NAMALWA (cell line): ENCODE measurements at regions not wholly inside any gene's neighbourhood (a gene's known extent, or its start where the extent isn't known, plus 50 kb on each side); places are given as distances from the start of the nearest gene placed in this dataset.

ENCODE experiments used
- DNase-seq: peaks from one replicate; pipeline ENCODE4 v3.0.0-alpha.2; 2015; ENCODE audit warnings: low spot score

DNA sequence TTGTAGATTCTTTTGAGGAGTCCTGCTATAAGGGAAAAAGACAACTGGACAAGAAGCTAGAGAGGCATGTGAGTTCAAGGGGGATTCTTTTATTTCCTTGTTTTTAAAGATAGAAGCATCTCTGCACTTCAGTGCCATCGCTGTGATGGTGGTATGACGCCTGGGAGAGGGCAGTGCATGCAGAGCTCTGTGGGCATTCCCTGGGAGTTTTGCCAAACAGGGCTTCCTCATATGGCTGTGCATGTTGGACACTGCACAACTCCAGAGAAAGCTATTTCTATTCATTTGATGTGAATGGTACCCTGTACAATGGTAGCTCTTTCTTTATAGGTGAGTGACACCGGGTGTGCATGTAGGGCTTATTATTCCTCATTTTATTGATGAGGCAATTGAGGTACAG lies 599.5 kb upstream of the DPP6 start:
- DNase-seq = no peak

GRCh38 chr7:153454306-153454705 lies 597.9 kb upstream of the DPP6 start:
- no peak for DNase-seq

GRCh38 chr7:153457746-153458145 lies 594.5 kb upstream of the DPP6 start:
- no peak for DNase-seq

DNA sequence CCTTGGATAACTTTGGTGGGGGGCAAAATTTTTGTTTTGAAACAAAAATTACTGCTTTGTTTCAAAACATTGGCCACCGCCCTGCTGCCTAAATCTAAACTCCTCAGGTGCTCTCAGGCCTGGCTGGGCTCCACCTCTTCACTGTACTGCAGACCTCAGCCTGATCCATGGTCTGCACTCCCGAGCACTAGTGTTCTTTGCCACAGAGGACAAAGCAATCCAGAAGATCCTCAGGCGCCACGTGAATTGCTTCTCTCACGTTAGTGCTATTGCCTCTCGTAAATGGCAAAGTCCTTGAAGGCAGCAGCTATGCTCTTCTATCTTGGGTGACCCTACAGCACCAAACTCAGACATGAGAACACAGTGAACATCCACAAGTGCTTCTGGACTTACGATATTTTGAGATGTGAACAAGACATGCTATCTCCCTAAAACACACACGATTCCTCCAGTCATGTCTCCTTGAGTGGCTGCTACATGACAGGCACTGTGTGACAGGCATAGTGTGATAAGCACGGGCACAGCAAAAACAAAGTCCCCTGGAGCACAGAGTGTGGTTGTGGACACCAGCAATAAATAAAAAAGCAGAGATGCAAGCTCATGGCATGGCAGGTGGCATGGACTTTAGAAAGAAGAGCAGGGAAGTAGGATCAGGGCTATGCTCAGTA lies 582.1 kb upstream of the DPP6 start:
- no peak for DNase-seq

GRCh38 chr7:153472516-153472915 lies 579.7 kb upstream of the DPP6 start:
- no peak for DNase-seq

DNA sequence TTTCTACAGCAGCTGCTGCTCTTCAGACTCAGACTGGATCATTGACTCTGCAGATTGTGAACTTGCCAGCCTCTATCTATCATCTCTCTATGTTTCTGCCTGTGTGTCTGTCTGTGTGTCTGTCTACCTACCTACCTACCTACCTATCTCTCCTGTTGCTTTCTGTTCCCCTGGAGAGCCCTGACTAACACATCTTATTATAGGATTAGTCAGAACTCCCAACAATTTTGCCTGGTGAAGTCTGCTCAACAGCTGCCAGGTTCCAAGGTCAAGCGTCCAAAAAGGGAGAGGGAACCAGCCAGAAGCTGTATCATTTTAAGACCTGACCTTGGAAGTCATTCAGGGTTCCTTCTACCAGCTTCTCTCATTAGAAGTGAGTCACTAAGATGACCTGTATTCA lies 579.0 kb upstream of the DPP6 start:
- DNase-seq = no peak

DNA sequence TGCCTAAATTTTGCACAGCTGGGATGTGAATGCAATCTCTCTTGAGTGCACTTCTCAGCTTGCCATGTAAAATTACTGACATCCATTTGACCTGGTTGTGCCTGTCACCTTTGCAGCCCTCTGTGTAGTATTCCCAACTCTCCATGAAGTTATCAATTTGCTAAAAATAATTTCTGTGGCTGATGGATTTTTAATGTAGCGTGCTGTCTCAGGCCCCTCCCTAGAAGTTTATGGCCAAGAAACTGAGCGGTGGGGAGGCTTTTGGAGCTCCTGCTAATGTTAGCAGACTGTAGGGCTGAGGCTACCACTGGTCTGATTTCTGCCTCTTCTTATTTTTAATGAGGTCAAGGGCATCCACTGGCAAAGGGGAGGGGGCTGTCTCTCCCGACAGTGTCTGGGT lies 577.0 kb upstream of the DPP6 start:
- no peak for DNase-seq

GRCh38 chr7:153476166-153476565 lies 576.0 kb upstream of the DPP6 start:
- no peak for DNase-seq

- DNase-seq = no peak
Observed at GRCh38 chr7:153496257-153496656, 555.9 kb upstream of the DPP6 start.

- no peak for DNase-seq
Observed at GRCh38 chr7:153503093-153503492, 549.1 kb upstream of the DPP6 start.

DNA sequence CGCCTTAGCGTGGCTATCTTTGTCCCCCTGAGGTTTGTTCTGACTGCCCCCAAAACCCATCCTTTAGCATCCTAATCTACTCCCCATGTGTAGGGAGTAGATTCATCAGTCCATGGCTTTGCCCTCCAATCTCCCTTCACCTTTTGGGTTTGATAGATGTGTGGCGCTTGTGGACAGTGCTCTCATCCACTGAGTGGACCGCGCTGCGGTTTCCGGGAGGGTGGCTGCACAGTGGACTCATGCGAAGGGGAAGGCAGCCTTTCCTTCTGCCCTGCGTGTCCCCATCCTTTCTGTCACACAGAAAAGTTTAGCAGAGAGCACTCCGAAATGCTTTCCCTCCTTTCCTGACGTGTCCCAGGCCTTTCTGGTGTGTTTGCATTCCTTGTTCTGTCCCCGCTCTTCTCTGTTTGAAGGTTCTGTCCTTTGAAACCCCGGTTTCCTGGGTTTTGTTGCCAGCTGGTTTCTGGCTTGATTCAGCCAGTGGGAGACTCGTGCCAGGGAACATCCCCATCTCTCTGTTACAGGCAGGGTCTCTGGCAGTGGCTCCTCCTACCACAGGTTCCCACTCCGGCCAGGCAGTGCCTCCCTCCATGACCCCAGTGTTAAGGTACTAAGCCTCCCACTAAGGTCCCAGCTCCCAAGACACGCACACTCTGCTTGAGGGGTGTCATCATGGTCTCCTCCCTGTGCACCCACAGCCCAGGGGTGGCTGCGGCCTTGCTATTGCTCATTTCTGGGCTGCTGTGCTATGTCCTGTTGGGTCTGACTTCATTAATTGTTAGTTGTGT lies 547.7 kb upstream of the DPP6 start:
- no peak for DNase-seq

GRCh38 chr7:153507885-153508284 lies 544.3 kb upstream of the DPP6 start:
- DNase-seq = no peak

DNA sequence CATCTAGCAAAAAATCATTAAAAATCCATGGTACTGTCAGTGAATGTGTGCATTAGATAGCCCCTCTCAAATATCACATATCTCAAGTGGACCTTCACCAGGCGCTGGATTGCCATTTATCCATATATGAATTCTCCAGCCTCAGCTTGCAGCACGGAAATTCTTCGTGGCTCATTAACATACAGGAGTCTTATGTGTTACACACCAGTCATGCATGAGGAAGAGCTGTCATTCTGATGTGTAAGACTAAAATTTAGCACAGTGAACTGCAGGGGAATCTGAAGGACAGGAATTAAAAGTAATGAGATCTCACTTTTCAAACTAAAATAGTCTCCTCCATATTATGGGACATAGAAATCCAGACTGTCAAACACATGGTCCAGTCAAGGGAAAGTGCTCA lies 542.4 kb upstream of the DPP6 start:
- no peak for DNase-seq

GRCh38 chr7:153510674-153511073 lies 541.5 kb upstream of the DPP6 start:
- no peak for DNase-seq

GRCh38 chr7:153514032-153514431 lies 538.2 kb upstream of the DPP6 start:
- DNase-seq = no peak

DNA sequence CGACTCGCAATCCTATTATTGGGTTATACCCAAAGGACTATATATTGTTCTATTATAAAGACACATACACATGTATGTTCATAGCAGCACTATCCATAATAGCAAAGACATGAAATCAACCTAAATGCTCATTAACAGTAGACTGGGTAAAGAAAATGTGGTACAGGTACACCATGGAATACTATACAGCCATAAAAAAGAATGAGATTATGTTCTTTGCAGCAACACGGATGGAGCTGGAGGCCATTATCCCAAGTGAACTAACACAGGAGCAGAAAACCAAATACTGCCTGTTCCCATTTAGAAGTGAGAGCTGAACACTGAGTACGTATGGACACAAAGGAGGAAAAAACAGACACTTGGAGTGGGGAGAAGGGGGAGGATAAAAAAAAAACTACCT lies 536.8 kb upstream of the DPP6 start:
- no peak for DNase-seq

DNA sequence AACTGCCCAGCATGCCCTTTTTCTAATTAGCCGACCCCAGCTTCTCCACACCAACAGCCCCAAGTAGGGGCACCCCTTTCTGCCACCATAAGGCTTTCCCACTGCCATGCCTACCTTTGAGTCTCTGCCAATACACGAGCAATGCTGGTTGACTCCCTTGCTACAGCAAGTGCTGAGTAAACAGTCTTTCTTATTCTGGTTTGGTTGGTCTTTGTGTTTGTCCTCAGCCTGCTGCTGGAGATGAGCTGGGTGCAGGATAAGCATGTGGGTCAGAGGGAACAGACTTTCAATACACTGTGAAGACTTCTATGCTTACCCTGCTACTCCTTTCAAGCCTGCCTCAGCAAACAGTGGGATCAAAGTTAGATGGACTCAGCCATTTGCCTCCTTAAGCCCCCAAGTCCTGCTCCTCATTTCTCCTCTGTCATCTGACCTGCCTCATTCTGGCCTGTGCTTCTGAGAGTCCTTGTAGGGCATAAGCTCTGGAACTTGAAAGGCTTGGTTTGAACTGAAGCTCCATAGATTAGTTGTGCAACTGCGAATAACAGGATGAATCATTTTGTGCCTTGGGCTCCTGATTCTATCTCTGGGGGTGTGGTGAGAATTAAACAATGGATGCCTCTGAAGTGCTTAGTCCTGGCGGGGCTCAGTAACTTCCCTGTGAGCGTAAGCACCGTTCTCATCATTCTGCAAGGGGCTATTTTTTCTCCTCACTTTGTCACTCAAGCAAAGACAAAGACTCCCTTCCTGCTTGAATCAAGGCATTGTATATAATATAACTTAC lies 533.8 kb upstream of the DPP6 start:
- no peak for DNase-seq

- no peak for DNase-seq
Observed at GRCh38 chr7:153521370-153521769, 530.8 kb upstream of the DPP6 start.

- DNase-seq = no peak
Observed at GRCh38 chr7:153522261-153522660, 529.9 kb upstream of the DPP6 start.

DNA sequence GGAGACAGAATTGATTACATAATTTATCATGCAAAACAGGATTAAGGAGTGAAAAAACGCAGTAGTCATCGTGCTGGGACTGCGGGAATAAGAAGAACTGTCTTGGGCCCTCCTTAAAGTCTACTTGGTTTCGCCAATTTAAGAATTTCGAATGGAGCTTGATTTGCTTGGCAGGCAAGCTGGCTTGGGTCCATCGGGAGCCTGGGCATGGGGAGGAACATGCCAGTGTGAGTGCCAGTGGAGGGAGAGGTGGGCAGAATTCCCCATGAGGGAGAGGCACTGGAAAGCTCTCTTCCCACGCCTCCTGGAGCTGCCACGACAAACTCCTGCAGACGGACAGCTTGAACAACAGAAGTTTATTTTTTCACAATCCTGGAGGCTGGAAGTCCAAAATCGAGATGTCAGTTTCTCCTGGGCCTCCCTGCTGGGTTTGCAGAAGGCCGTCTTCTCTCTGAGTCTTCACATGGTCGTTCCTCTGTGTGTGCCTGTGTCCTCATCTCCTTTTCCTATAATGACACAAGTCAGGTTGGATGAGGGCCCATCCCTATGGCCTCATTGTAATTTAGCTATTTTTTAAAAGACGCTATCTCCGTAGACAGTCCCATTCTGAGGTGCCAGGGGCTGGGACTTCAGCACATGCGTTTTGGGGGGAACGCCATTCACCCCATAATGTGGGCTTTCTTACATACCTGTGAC lies 528.7 kb upstream of the DPP6 start:
- no peak for DNase-seq

DNA sequence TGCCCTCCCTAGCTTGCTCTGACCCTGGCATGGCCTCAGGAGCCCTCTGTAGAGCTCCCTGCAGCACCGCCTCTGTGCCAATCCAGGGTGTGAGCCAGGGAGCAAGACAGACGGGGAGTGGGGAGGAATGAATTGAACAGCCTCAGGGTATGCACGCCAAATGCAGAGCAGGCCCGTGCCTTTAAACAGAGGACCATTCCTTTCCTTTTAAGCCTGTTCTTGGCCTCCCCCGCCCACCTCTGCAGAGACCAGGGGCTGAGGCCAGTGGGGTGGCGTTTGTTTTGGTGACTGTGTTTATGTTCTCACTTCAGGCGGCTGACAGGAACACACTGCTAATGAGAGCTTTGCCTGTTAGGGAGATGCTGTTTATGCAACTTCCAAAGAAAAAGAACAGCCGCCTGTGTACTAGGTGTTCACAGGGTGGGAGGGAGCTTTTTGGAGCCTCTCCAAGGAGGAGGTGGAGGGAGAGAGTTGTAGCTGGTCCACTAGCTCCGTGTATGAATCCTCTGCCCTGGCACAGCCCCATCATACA lies 528.1 kb upstream of the DPP6 start:
- no peak for DNase-seq

- DNase-seq = no peak
Observed at GRCh38 chr7:153529100-153529499, 523.1 kb upstream of the DPP6 start.
